ENCODE measurements at regions not wholly inside any gene's neighbourhood (a gene's known extent, or its start where the extent isn't known, plus 50 kb on each side); places are given as distances from the start of the nearest gene placed in this dataset.

GRCh38 chr9:14018081-14018480, 295.9 kb downstream of the NFIB start:
- no peak for TF ChIP-seq POLR2A (IDR thresholded peaks at IDR 0.05)
- TF ChIP-seq, protein P1, sequence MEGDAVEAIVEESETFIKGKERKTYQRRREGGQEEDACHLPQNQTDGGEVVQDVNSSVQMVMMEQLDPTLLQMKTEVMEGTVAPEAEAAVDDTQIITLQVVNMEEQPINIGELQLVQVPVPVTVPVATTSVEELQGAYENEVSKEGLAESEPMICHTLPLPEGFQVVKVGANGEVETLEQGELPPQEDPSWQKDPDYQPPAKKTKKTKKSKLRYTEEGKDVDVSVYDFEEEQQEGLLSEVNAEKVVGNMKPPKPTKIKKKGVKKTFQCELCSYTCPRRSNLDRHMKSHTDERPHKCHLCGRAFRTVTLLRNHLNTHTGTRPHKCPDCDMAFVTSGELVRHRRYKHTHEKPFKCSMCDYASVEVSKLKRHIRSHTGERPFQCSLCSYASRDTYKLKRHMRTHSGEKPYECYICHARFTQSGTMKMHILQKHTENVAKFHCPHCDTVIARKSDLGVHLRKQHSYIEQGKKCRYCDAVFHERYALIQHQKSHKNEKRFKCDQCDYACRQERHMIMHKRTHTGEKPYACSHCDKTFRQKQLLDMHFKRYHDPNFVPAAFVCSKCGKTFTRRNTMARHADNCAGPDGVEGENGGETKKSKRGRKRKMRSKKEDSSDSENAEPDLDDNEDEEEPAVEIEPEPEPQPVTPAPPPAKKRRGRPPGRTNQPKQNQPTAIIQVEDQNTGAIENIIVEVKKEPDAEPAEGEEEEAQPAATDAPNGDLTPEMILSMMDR (IDR thresholded peaks at IDR 0.05), result no peak

Measured in stomach (tissue), 4 donors.